ENCODE measurements at regions not wholly inside any gene's neighbourhood (a gene's known extent, or its start where the extent isn't known, plus 50 kb on each side); places are given as distances from the start of the nearest gene placed in this dataset.
A peak's percentile ranks its signal among the peaks of the same experiment; 100 is the strongest.

- TF ChIP-seq CTCF (IDR thresholded peaks at IDR 0.05; ENCODE audit: low read length, missing control alignments) = no peak
- H3K4me3 ChIP-seq (replicated peaks; ENCODE audit: low read depth, low read length) = no peak overlapping the region
- DNase-seq (ENCODE audit: low read depth) = no peak
These were observed 135.9 kb upstream of the RGMB start for GRCh38 chr5:98637557-98637956.

- TF ChIP-seq CTCF (IDR thresholded peaks at IDR 0.05; ENCODE audit: low read length, missing control alignments) = no peak
- DNase-seq (ENCODE audit: low read depth) = no peak
- no peak overlapping the region for H3K4me3 ChIP-seq (replicated peaks; ENCODE audit: low read depth, low read length)
These were observed 135.4 kb upstream of the RGMB start for GRCh38 chr5:98638111-98638510.

- TF ChIP-seq CTCF (IDR thresholded peaks at IDR 0.05; ENCODE audit: low read length, missing control alignments) = no peak
- H3K4me3 ChIP-seq (replicated peaks; ENCODE audit: low read depth, low read length) = no peak overlapping the region
- peak; percentile 53 for DNase-seq (ENCODE audit: low read depth)
These were observed 134.8 kb upstream of the RGMB start for GRCh38 chr5:98638701-98639100.

- no peak for DNase-seq (ENCODE audit: low read depth)
- no peak for TF ChIP-seq CTCF (IDR thresholded peaks at IDR 0.05; ENCODE audit: low read length, missing control alignments)
- H3K4me3 ChIP-seq (replicated peaks; ENCODE audit: low read depth, low read length) = no peak overlapping the region
These were observed 134.2 kb upstream of the RGMB start for GRCh38 chr5:98639274-98639673.

- no peak for TF ChIP-seq CTCF (IDR thresholded peaks at IDR 0.05; ENCODE audit: low read length, missing control alignments)
- DNase-seq (ENCODE audit: low read depth) = no peak
- H3K4me3 ChIP-seq (replicated peaks; ENCODE audit: low read depth, low read length) = no peak overlapping the region
These were observed 131.8 kb upstream of the RGMB start for GRCh38 chr5:98641671-98642070.

GRCh38 chr5:98643569-98643968, 129.9 kb upstream of the RGMB start:
- TF ChIP-seq CTCF (IDR thresholded peaks at IDR 0.05; ENCODE audit: low read length, missing control alignments) = no peak
- no peak for DNase-seq (ENCODE audit: low read depth)
- no peak overlapping the region for H3K4me3 ChIP-seq (replicated peaks; ENCODE audit: low read depth, low read length)

- no peak overlapping the region for H3K4me3 ChIP-seq (replicated peaks; ENCODE audit: low read depth, low read length)
- TF ChIP-seq CTCF (IDR thresholded peaks at IDR 0.05; ENCODE audit: low read length, missing control alignments) = no peak
- DNase-seq (ENCODE audit: low read depth) = no peak
These were observed 121.7 kb upstream of the RGMB start for GRCh38 chr5:98651715-98652114.

Measured in fibroblast of pulmonary artery (primary cell).